ENCODE measurements at regions not wholly inside any gene's neighbourhood (a gene's known extent, or its start where the extent isn't known, plus 50 kb on each side); places are given as distances from the start of the nearest gene placed in this dataset.

GRCh38 chr13:34816908-34817665 lies 125.0 kb upstream of the NBEA start:
- ATAC-seq (no peak), DNase-seq (no peak)

DNA sequence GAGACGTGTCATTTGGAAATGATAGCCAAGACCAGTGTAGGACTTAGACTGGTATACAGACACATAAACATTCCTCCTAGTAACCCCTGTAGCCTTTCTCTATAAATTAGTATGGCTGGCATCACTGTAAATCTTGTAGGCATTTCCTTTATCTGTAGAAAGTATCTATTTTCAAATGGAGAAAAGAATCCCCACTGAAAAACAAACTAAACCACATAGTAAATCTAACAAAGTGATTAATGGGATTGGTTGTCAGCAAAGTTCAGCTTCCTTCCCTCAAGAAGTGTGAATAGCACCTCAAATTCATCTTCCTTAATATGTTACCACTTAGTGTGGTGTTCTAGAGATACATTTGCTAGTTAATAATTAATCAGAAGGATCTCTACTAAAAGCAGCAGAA lies 119.4 kb upstream of the NBEA start:
- no peak for DNase-seq
- ATAC-seq, result no peak

DNA sequence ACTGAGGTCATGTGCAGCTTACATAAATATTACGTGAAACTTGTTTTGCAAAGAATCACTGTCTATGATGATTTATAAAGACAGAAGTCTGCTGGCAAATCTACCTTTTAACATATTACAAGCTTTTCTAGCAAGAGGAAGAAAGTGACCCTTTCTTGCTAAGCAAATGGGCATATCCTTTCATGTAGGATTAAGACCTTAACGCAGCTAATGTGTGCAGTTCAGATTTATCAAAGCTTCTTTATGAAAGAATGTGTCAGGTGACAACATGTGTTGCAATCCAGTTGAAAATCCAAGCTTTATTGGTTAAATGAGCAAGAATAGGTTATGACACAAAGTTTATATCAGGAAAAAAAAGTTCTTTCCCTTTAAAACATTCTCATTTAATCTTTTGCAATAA lies 115.6 kb upstream of the NBEA start:
- DNase-seq, result no peak

DNA sequence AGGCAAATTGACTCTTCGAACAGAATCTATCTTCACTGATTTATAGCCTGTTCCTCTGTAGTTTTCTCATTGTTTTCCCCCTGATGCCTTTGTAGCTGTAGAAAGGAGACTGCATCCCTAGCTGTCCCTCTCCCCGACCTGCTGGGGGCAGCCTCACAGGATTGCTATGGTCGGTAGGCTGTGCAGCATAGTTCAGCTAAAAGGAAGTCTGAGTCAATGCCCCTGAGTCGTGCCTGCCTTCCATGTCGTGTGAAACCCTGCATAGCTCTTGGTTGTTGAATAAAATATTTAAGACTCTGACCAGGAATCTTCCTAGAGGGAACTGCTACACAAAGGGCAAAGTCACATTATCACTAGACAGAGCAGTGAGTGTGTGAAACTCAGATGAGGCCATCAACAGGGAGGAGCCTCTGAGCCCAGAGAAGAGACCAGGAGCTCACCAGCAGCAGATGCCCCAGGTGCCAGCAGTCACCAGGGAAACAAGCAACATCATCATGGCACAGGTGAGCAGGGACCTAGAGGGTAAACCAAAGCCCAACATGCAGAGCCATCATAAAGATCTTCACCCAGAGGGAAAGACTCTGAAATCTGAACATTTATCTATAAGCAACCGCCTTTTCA lies 108.4 kb upstream of the NBEA start:
- DNase-seq (no peak), ATAC-seq (no peak)

More for the DNA sequence above, 115.6 kb upstream of the NBEA start:
- ATAC-seq, result no peak

- DNase-seq, result no peak
Measured at GRCh38 chr13:34842466-34842865, 99.6 kb upstream of the NBEA start.

DNA sequence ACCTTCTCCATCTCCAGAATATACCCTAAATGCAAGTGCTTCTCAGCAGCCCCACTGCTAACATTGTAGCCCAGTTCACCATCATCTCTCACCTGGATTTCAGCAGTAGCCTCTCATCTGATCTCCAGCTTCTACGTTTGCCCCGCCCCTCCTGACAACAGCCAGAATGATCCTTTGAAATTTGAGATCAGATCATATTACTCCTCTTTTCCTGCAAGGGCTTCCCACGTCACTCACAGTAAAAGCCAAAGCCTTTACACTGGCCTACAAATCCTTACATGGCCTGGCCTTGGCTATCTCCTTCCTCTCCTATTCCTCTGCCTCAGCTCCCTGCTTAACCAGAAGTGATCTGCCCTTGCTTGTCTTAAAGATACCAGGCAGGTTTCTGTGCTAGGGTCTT lies 94.3 kb upstream of the NBEA start:
- no peak for ATAC-seq
- no peak for DNase-seq

More at GRCh38 chr13:34842466-34842865, 99.6 kb upstream of the NBEA start:
- ATAC-seq, result no peak

DNA sequence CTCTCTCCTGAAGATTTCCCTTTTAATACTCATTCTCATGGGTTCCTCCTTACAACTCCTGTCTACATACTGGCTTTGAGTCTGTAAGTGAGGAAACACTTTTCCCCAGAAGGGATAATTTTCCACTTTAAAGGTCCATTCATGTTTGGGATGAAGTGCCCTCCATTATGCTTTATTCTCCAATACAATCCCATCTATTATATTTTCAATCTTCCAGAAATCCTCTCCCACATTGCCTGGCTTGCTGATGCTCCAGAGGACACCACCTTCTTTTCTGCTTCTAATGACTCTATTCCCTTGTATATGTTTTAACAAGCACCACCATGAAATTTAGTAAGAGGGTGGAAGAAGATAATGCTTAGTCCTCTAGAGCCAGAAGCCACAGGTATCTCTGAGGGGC lies 92.7 kb upstream of the NBEA start:
- ATAC-seq, result no peak
- no peak for DNase-seq

- no peak for DNase-seq
Measured at GRCh38 chr13:34853161-34853560, 88.9 kb upstream of the NBEA start.

GRCh38 chr13:34857558-34858325 lies 84.3 kb upstream of the NBEA start:
- no peak for DNase-seq
- ATAC-seq, result no peak

More at GRCh38 chr13:34853161-34853560, 88.9 kb upstream of the NBEA start:
- ATAC-seq, result no peak

DNA sequence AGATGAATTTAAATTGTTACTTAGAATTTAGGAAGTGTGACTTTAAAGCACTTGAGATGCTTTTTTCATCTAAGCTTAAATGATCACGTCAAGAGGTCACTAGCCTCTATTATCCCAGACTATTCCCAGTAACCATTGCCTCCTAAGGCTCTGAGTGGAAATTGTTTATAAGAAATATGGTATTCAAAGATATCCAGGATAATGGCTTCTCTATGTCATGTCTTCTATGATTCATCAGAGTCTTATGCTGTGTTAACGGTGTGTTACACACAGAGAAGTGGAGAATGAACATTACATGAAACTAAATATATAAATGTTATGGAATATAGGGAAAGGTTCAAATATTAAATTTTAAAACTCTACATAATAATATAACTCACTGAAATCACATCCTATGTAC lies 79.8 kb upstream of the NBEA start:
- no peak for DNase-seq
- ATAC-seq, result no peak

DNA sequence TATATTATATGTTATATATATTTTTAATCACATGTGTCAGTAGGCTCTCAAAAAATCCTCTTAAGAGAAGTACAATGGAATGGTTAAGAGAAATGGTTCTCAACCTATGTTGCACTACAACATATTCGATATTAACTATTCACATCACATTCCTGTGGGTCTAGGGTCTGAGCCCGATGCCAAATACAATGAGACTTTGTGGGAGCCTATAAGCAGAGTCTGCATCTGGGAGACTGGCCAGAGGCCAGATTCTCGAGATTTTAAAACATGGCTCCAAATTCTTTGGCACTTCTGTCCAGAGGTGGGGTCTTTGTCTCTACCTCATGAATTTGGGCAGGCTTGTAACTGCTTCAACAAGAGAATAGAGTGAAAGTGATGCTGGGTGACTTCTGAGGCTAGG lies 79.4 kb upstream of the NBEA start:
- DNase-seq (no peak), ATAC-seq (no peak)

GRCh38 chr13:34863360-34864135 lies 78.5 kb upstream of the NBEA start:
- ATAC-seq (no peak), DNase-seq (no peak)

GRCh38 chr13:34864671-34865070 lies 77.4 kb upstream of the NBEA start:
- ATAC-seq (no peak), DNase-seq (no peak)

DNA sequence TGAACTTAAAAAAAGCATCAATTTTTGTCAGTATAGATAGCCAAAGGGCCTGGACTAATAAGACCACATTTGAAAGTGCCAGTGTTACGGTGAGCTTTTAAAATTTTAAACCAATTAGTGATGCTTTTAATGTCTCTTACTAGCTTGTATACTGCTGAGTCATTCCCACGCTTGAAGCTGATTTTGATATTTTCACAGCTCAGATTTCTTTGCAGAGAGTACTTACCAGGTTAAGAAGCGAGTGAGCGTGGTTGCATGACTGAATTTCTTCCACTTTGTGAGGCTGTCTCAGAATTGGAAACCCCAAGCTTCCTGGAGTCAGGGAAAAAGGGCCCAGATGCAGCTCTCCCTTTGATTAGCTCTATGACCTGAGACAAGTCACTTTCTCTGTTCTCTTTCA lies 74.5 kb upstream of the NBEA start:
- no peak for DNase-seq

DNA sequence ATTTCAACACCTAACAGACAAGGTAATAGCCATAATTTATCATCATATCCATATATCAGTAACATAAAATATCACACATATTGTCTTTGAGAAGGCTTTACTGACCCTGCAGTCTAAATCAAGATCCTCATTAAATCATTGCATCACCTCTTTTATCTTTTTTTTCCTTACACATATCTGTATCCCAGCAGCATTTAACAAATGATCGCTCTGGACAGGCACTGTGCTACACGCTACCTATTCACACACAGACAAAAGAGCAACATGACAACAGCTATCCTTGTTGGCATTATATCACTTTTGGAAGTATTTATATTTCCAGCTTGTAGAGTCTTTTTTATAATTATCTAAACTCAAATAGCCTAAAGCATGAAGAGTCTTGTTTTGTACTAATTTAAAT lies 73.3 kb upstream of the NBEA start:
- no peak for DNase-seq
- ATAC-seq, result no peak

More for the DNA sequence above, 74.5 kb upstream of the NBEA start:
- ATAC-seq, result no peak

DNA sequence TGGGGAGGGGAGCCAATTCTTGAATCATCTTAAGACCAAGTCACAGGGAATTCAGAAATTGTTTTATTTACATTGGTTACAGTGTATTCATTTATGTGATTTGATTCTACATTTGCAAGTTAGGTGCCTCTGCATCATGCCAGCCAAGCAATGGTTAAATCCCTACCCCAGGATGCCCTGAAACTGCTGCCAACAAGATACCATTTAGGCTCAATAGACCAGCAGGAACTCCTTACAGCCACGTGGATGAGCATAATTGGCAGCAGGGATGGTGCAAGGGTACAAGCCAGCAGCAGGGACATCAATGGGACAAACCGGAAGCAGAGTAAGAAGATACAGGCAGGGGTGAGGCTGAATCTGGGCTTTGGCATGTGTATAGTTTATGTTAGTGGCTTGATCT lies 72.4 kb upstream of the NBEA start:
- DNase-seq (no peak), ATAC-seq (no peak)

GRCh38 chr13:34878329-34878728 lies 63.7 kb upstream of the NBEA start:
- no peak for DNase-seq
- no peak for ATAC-seq

- no peak for DNase-seq
- no peak for ATAC-seq
Measured at GRCh38 chr13:34879851-34880250, 62.2 kb upstream of the NBEA start.

DNA sequence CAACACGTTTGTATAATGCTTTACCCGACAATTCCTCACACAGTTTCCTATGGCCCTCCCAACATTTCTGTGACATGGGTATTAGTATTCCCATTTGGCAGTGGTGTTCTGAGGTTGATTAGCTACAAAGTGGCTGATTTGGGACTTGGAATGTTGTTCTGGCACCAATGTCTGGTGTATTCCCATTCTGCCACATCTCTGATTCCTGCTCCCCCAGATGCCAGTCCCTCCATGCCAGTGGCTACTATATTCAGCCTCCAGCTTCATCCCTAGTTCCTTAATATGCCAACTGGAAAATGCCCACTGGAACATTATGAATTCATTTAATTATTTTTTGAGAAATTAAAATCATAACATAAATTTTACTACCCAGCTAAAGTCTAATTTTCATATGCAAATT lies 60.6 kb upstream of the NBEA start:
- DNase-seq (no peak), ATAC-seq (no peak)

DNA sequence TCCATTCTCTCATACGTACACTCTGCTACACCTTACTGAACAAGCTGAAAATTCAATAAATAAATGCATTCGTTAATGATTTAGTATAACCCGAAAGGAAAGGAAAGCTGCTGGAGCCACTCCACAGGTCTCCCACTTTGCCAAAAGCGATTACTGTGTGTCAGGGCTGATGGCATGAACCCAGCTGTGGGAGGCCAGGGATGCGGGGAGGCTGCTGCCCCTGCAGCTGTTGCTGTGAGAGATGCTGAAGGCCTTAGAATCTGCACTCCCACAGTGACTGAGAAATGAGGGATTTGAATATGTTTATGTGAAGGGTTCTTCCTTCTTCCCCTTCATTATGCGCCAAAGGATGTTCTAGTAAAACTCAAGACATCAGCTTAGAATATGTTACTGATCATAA lies 58.7 kb upstream of the NBEA start:
- ATAC-seq (no peak), DNase-seq (no peak)

- no peak for DNase-seq
- no peak for ATAC-seq
Measured at GRCh38 chr13:34884366-34884765, 57.7 kb upstream of the NBEA start.

GRCh38 chr13:34886121-34886875 lies 55.8 kb upstream of the NBEA start:
- no peak for ATAC-seq

More at GRCh38 chr13:34886121-34886875, 55.8 kb upstream of the NBEA start:
- no peak for DNase-seq
